ENCODE measurements at regions not wholly inside any gene's neighbourhood (a gene's known extent, or its start where the extent isn't known, plus 50 kb on each side); places are given as distances from the start of the nearest gene placed in this dataset.

- TF ChIP-seq NCOA1 (CRISPR knock-in tag; IDR thresholded peaks at IDR 0.05), result no peak
- no peak for TF ChIP-seq RAD21 (CRISPR knock-in tag; IDR thresholded peaks at IDR 0.05)
- no peak for TF ChIP-seq CTCF (CRISPR knock-in tag; IDR thresholded peaks at IDR 0.05)
- TF ChIP-seq ZNF460 (CRISPR knock-in tag; IDR thresholded peaks at IDR 0.05; ENCODE audit: borderline replicate concordance), result no peak
- no peak for TF ChIP-seq MAFK (conservative IDR thresholded peaks at IDR 0.05 in 1 of 2, IDR thresholded peaks at IDR 0.05 in 1 of 2; ENCODE audit: low read length in 2 of 2)
- TF ChIP-seq HNF4A (CRISPR knock-in tag; IDR thresholded peaks at IDR 0.05), result no peak
- no peak for TF ChIP-seq ZBTB14 (CRISPR knock-in tag; IDR thresholded peaks at IDR 0.05)
- TF ChIP-seq FOSL2 (CRISPR knock-in tag; IDR thresholded peaks at IDR 0.05), result no peak
- TF ChIP-seq GMEB1 (CRISPR knock-in tag; IDR thresholded peaks at IDR 0.05; ENCODE audit: borderline replicate concordance), result no peak
- TF ChIP-seq ZNF7 (CRISPR knock-in tag; IDR thresholded peaks at IDR 0.05), result no peak
- no peak for TF ChIP-seq ZNF484 (CRISPR knock-in tag; IDR thresholded peaks at IDR 0.05; ENCODE audit: borderline replicate concordance, low read depth)
These were observed 521.6 kb downstream of the EPHA3 start for GRCh38 chr3:89628856-89629670.

All from HepG2 (cell line).